SJCRH30 (cell line): ENCODE measurements at regions not wholly inside any gene's neighbourhood (a gene's known extent, or its start where the extent isn't known, plus 50 kb on each side); places are given as distances from the start of the nearest gene placed in this dataset.

ENCODE experiments used
- DNase-seq, 2 experiments: peaks; one replicate each; pipeline ENCODE4 v3.0.0-alpha.2; 2015 to 2020
- H3K27ac ChIP-seq: fragments of 250-450 bp; sonication (Bioruptor Pico); 2 replicates; pipeline ENCODE4 v1.5.1; 2020; ENCODE audit warnings: mild to moderate bottlenecking, moderate library complexity
- H3K27me3 ChIP-seq: fragments of 250-450 bp; sonication (Bioruptor Pico); 2 replicates; pipeline ENCODE4 v1.5.1; 2020; ENCODE audit warnings: mild to moderate bottlenecking, moderate library complexity
- H3K36me3 ChIP-seq: fragments of 250-450 bp; sonication (Bioruptor Pico); 2 replicates; pipeline ENCODE4 v1.5.1; 2020; ENCODE audit warnings: mild to moderate bottlenecking, moderate library complexity
- H3K4me1 ChIP-seq: fragments of 250-450 bp; sonication (Bioruptor Pico); 2 replicates; pipeline ENCODE4 v1.5.1; 2020; ENCODE audit warnings: mild to moderate bottlenecking, moderate library complexity
- H3K4me3 ChIP-seq: fragments of 250-450 bp; sonication (Bioruptor Pico); 2 replicates; pipeline ENCODE4 v1.5.1; 2020; ENCODE audit warnings: mild to moderate bottlenecking, moderate library complexity
- H3K9me3 ChIP-seq: fragments of 250-450 bp; sonication (Bioruptor Pico); replicated peaks from 2 replicates; pipeline ENCODE4 v1.5.1; 2020; ENCODE audit warnings: mild to moderate bottlenecking, moderate library complexity

- Histone ChIP-seq H3K4me3 (no peak overlapping the region), H3K36me3 (no peaks in the 10 kb centered on the region), H3K9me3 (no peaks in the 10 kb centered on the region), H3K27ac (no peak overlapping the region), H3K27me3 (no peaks in the 10 kb centered on the region; the same call in 1 of the 2 replicates), H3K4me1 (no peaks in the 10 kb centered on the region)
- DNase-seq = no peak
Observed at GRCh38 chr2:126381091-126381490, 274.9 kb upstream of the GYPC start.

- no peaks in the 10 kb centered on the region; the same call in 1 of the 2 replicates for H3K27me3 ChIP-seq
- H3K4me3 ChIP-seq = no peak overlapping the region
- H3K4me1 ChIP-seq = no peaks in the 10 kb centered on the region
- no peak for DNase-seq
- no peaks in the 10 kb centered on the region for H3K36me3 ChIP-seq
- no peaks in the 10 kb centered on the region for H3K9me3 ChIP-seq
- no peak overlapping the region for H3K27ac ChIP-seq
Observed at GRCh38 chr2:126382998-126383397, 273.0 kb upstream of the GYPC start.

- Histone ChIP-seq H3K27me3 (no peaks in the 10 kb centered on the region; the same call in 1 of the 2 replicates), H3K9me3 (no peaks in the 10 kb centered on the region), H3K4me3 (no peak overlapping the region), H3K27ac (no peak overlapping the region), H3K36me3 (no peaks in the 10 kb centered on the region), H3K4me1 (no peaks in the 10 kb centered on the region)
- no peak for DNase-seq
Observed at GRCh38 chr2:126383800-126384199, 272.2 kb upstream of the GYPC start.

GRCh38 chr2:126385441-126385840, 270.5 kb upstream of the GYPC start:
- no peak overlapping the region for H3K27ac ChIP-seq
- H3K9me3 ChIP-seq = no peaks in the 10 kb centered on the region
- no peaks in the 10 kb centered on the region for H3K27me3 ChIP-seq
- no peaks in the 10 kb centered on the region for H3K4me1 ChIP-seq
- H3K4me3 ChIP-seq = no peak overlapping the region
- no peaks in the 10 kb centered on the region for H3K36me3 ChIP-seq
- DNase-seq = no peak

GRCh38 chr2:126385983-126386382, 270.0 kb upstream of the GYPC start:
- Histone ChIP-seq H3K9me3 (no peaks in the 10 kb centered on the region), H3K27ac (no peak overlapping the region), H3K4me3 (no peak overlapping the region), H3K27me3 (no peaks in the 10 kb centered on the region), H3K36me3 (no peaks in the 10 kb centered on the region), H3K4me1 (no peaks in the 10 kb centered on the region)
- DNase-seq = no peak

GRCh38 chr2:126389446-126389845, 266.5 kb upstream of the GYPC start:
- Histone ChIP-seq H3K4me1 (no peaks in the 10 kb centered on the region), H3K27ac (no peak overlapping the region), H3K27me3 (no peaks in the 10 kb centered on the region), H3K9me3 (no peaks in the 10 kb centered on the region), H3K36me3 (no peaks in the 10 kb centered on the region), H3K4me3 (no peak overlapping the region)
- DNase-seq = no peak

GRCh38 chr2:126392889-126393288, 263.1 kb upstream of the GYPC start:
- H3K9me3 ChIP-seq = no peaks in the 10 kb centered on the region
- H3K4me1 ChIP-seq = no peaks in the 10 kb centered on the region
- no peak overlapping the region for H3K27ac ChIP-seq
- no peaks in the 10 kb centered on the region for H3K36me3 ChIP-seq
- no peak overlapping the region for H3K4me3 ChIP-seq
- DNase-seq = no peak
- H3K27me3 ChIP-seq = no peaks in the 10 kb centered on the region

GRCh38 chr2:126399001-126399400, 257.0 kb upstream of the GYPC start:
- no peaks in the 10 kb centered on the region for H3K27me3 ChIP-seq
- no peaks in the 10 kb centered on the region for H3K36me3 ChIP-seq
- no peaks in the 10 kb centered on the region for H3K9me3 ChIP-seq
- peak in 1 of 2 experiments; percentile 12 for DNase-seq
- no peak overlapping the region for H3K27ac ChIP-seq
- no peaks in the 10 kb centered on the region for H3K4me1 ChIP-seq
- H3K4me3 ChIP-seq = no peak overlapping the region

GRCh38 chr2:126403039-126403628, 252.8 kb upstream of the GYPC start:
- H3K9me3 ChIP-seq = no peaks in the 10 kb centered on the region
- no peaks in the 10 kb centered on the region for H3K36me3 ChIP-seq
- DNase-seq = no peak
- H3K27ac ChIP-seq = no peak overlapping the region
- no peaks in the 10 kb centered on the region for H3K27me3 ChIP-seq
- no peak overlapping the region for H3K4me3 ChIP-seq
- H3K4me1 ChIP-seq = no peaks in the 10 kb centered on the region

- no peak overlapping the region for H3K27ac ChIP-seq
- no peaks in the 10 kb centered on the region for H3K4me1 ChIP-seq
- DNase-seq = no peak
- H3K9me3 ChIP-seq = no peaks in the 10 kb centered on the region
- H3K27me3 ChIP-seq = no peaks in the 10 kb centered on the region
- no peak overlapping the region for H3K4me3 ChIP-seq
- H3K36me3 ChIP-seq = no peaks in the 10 kb centered on the region
Observed at GRCh38 chr2:126406267-126406666, 249.7 kb upstream of the GYPC start.

GRCh38 chr2:126408671-126409070, 247.3 kb upstream of the GYPC start:
- no peaks in the 10 kb centered on the region for H3K9me3 ChIP-seq
- H3K4me3 ChIP-seq = no peak overlapping the region
- no peaks in the 10 kb centered on the region for H3K4me1 ChIP-seq
- no peak for DNase-seq
- no peak overlapping the region for H3K27ac ChIP-seq
- H3K36me3 ChIP-seq = no peaks in the 10 kb centered on the region
- H3K27me3 ChIP-seq = no peaks in the 10 kb centered on the region

- no peaks in the 10 kb centered on the region for H3K4me1 ChIP-seq
- H3K4me3 ChIP-seq = no peak overlapping the region
- no peaks in the 10 kb centered on the region for H3K9me3 ChIP-seq
- no peaks in the 10 kb centered on the region for H3K36me3 ChIP-seq
- H3K27ac ChIP-seq = no peak overlapping the region
- no peak for DNase-seq
- H3K27me3 ChIP-seq = no peaks in the 10 kb centered on the region
Observed at GRCh38 chr2:126409850-126410249, 246.1 kb upstream of the GYPC start.

GRCh38 chr2:126413079-126413478, 242.9 kb upstream of the GYPC start:
- H3K4me3 ChIP-seq = no peak overlapping the region
- no peaks in the 10 kb centered on the region for H3K4me1 ChIP-seq
- no peaks in the 10 kb centered on the region for H3K9me3 ChIP-seq

GRCh38 chr2:126419403-126419802, 236.6 kb upstream of the GYPC start:
- Histone ChIP-seq H3K4me3 (no peak overlapping the region), H3K9me3 (no peaks in the 10 kb centered on the region; the same call in 1 of the 2 replicates), H3K36me3 (no peaks in the 10 kb centered on the region), H3K27me3 (peaks cover 3% of the 10 kb centered on the region; the same call in 1 of the 2 replicates), H3K4me1 (no peaks in the 10 kb centered on the region), H3K27ac (no peak overlapping the region)
- DNase-seq = no peak

More at GRCh38 chr2:126413079-126413478, 242.9 kb upstream of the GYPC start:
- Histone ChIP-seq H3K27me3 (peaks cover 3% of the 10 kb centered on the region; the same call in 1 of the 2 replicates), H3K36me3 (no peaks in the 10 kb centered on the region), H3K27ac (no peak overlapping the region)
- no peak for DNase-seq

GRCh38 chr2:126425943-126426342, 230.0 kb upstream of the GYPC start:
- Histone ChIP-seq H3K36me3 (no peaks in the 10 kb centered on the region), H3K9me3 (no peaks in the 10 kb centered on the region), H3K4me3 (no peak overlapping the region), H3K4me1 (no peaks in the 10 kb centered on the region), H3K27me3 (no peaks in the 10 kb centered on the region), H3K27ac (no peak overlapping the region)
- DNase-seq = no peak

GRCh38 chr2:126429103-126429502, 226.9 kb upstream of the GYPC start:
- Histone ChIP-seq H3K27me3 (no peaks in the 10 kb centered on the region), H3K9me3 (no peaks in the 10 kb centered on the region), H3K27ac (no peak overlapping the region), H3K4me3 (no peak overlapping the region), H3K36me3 (no peaks in the 10 kb centered on the region), H3K4me1 (no peaks in the 10 kb centered on the region)
- no peak for DNase-seq
